WTC11 (cell line): ENCODE measurements at regions not wholly inside any gene's neighbourhood (a gene's known extent, or its start where the extent isn't known, plus 50 kb on each side); places are given as distances from the start of the nearest gene placed in this dataset.

ENCODE experiments used
- ATAC-seq: fragments of 200-7000 bp; cut with Tn5 transposase; 2 replicates; pipeline ENCODE4 v1.10.0; 2021; ENCODE audit warnings: mild to moderate bottlenecking, moderate library complexity
- CTCF ChIA-PET: fragments of 300-600 bp; sonication (Branson Sonifier 250); formaldehyde crosslinking; loops from one replicate; lab custom pipeline; 2021; ENCODE audit warnings: antibody characterized with exemption; lab: Charles Lee
- POLR2A ChIA-PET: fragments of 350-600 bp; sonication (Branson Sonifier 250); formaldehyde crosslinking; loops from one replicate; lab custom pipeline; 2021; ENCODE audit warnings: antibody characterized with exemption; lab: Charles Lee
- DNase-seq: peaks from one replicate; pipeline ENCODE4 v3.0.0; 2021; ENCODE audit warnings: low spot score
- H3K27ac Mint-ChIP-seq: 2 replicates; pipeline ENCODE4 v1.8.0; 2021; ENCODE audit warnings: mixed read lengths
- H3K27me3 Mint-ChIP-seq: 2 replicates; pipeline ENCODE4 v1.8.0; 2021; ENCODE audit warnings: low read depth, mild to moderate bottlenecking, moderate library complexity, mixed read lengths
- H3K36me3 Mint-ChIP-seq: 2 replicates; pipeline ENCODE4 v1.8.0; 2021; ENCODE audit warnings: mixed read lengths
- H3K4me1 Mint-ChIP-seq: 2 replicates; pipeline ENCODE4 v1.8.0; 2022; ENCODE audit warnings: mixed read lengths
- H3K4me3 Mint-ChIP-seq: 2 replicates; pipeline ENCODE4 v1.8.0; 2021; ENCODE audit warnings: mild to moderate bottlenecking, moderate library complexity, mixed read lengths
- H3K9me3 Mint-ChIP-seq: 2 replicates; pipeline ENCODE4 v1.8.0; 2021; ENCODE audit warnings: mixed read lengths
- CBFB ChIP-seq: sonication (generic); formaldehyde crosslinking; IDR thresholded peaks from 2 replicates; pipeline ENCODE4 v1.8.1; 2022; ENCODE audit warnings: mild to moderate bottlenecking, low read depth, missing genetic modification reagents
- ELF4 ChIP-seq: sonication (generic); formaldehyde crosslinking; IDR thresholded peaks from 2 replicates; pipeline ENCODE4 v1.8.1; 2022; ENCODE audit warnings: low read depth, mild to moderate bottlenecking, moderate library complexity, missing genetic modification reagents
- EMX1 ChIP-seq: fragments of 250-450 bp; sonication (Bioruptor Pico); IDR thresholded peaks from 2 replicates; pipeline ENCODE4 v1.8.0; 2021; ENCODE audit warnings: mild to moderate bottlenecking
- ETV6 ChIP-seq: sonication (generic); formaldehyde crosslinking; IDR thresholded peaks from 2 replicates; pipeline ENCODE4 v1.8.1; 2022; ENCODE audit warnings: mild to moderate bottlenecking, missing genetic modification reagents
- FOXJ3 ChIP-seq: sonication (generic); formaldehyde crosslinking; IDR thresholded peaks from 2 replicates; pipeline ENCODE4 v1.9.0; 2021; ENCODE audit warnings: missing genetic modification reagents, mild to moderate bottlenecking, borderline replicate concordance
- GRHL2 ChIP-seq: fragments of 250-450 bp; sonication (Bioruptor Pico); IDR thresholded peaks from 2 replicates; pipeline ENCODE4 v1.8.0; 2022; ENCODE audit warnings: mild to moderate bottlenecking, moderate library complexity; ENCODE audit not compliant: insufficient replicate concordance, severe bottlenecking
- IRF2 ChIP-seq: sonication (generic); formaldehyde crosslinking; IDR thresholded peaks from 2 replicates; pipeline ENCODE4 v1.8.0; 2022; ENCODE audit warnings: low read depth, missing genetic modification reagents, borderline replicate concordance
- NFE2L1 ChIP-seq: sonication (generic); formaldehyde crosslinking; IDR thresholded peaks from 2 replicates; pipeline ENCODE4 v1.8.1; 2023; ENCODE audit warnings: missing genetic modification reagents
- RORB ChIP-seq: fragments of 250-450 bp; sonication (Bioruptor Pico); IDR thresholded peaks from 2 replicates; pipeline ENCODE4 v1.9.0; 2021; ENCODE audit warnings: mild to moderate bottlenecking
- TCF7 ChIP-seq: sonication (generic); formaldehyde crosslinking; IDR thresholded peaks from 2 replicates; pipeline ENCODE4 v1.8.0; 2022; ENCODE audit warnings: mild to moderate bottlenecking, low read depth, missing genetic modification reagents, moderate library complexity
- ZNF232 ChIP-seq: sonication (generic); formaldehyde crosslinking; IDR thresholded peaks from 2 replicates; pipeline ENCODE4 v1.8.0; 2022; ENCODE audit warnings: mild to moderate bottlenecking, missing genetic modification reagents
- ZNF263 ChIP-seq: sonication (generic); formaldehyde crosslinking; IDR thresholded peaks from 2 replicates; pipeline ENCODE4 v1.8.1; 2022; ENCODE audit warnings: low read depth, mild to moderate bottlenecking, moderate library complexity, missing genetic modification reagents
- ZNF396 ChIP-seq: fragments of 250-450 bp; sonication (Bioruptor Pico); IDR thresholded peaks from 2 replicates; pipeline ENCODE4 v1.8.0; 2021; ENCODE audit warnings: mild to moderate bottlenecking, moderate library complexity, borderline replicate concordance
- ZNF423 ChIP-seq: fragments of 250-450 bp; sonication (Bioruptor Pico); IDR thresholded peaks from 2 replicates; pipeline ENCODE4 v2.1.2; 2022; ENCODE audit warnings: mild to moderate bottlenecking, moderate library complexity
- TF ChIP-seq, protein P1 (sequence below): sonication (generic); formaldehyde crosslinking; IDR thresholded peaks from 2 replicates; pipeline ENCODE4 v1.8.1; 2023; ENCODE audit warnings: mild to moderate bottlenecking, missing genetic modification reagents, moderate library complexity
- TF ChIP-seq, protein P2 (sequence below): fragments of 250-450 bp; sonication (Bioruptor Pico); IDR thresholded peaks from 2 replicates; pipeline ENCODE4 v2.1.2; 2022; ENCODE audit warnings: mild to moderate bottlenecking, moderate library complexity
- TF ChIP-seq, protein P3 (sequence below): sonication (generic); formaldehyde crosslinking; IDR thresholded peaks from 2 replicates; pipeline ENCODE4 v1.8.1; 2022; ENCODE audit warnings: low read depth, missing genetic modification reagents, borderline replicate concordance
- TF ChIP-seq, protein P4 (sequence below): sonication (generic); formaldehyde crosslinking; IDR thresholded peaks from 2 replicates; pipeline ENCODE4 v1.8.1; 2023; ENCODE audit warnings: mild to moderate bottlenecking, missing genetic modification reagents, borderline replicate concordance
- TF ChIP-seq, protein P5 (sequence below): fragments of 250-450 bp; sonication (Bioruptor Pico); conservative IDR thresholded peaks from 2 replicates; pipeline ENCODE4 v1.9.0; 2021; ENCODE audit warnings: mild to moderate bottlenecking
- TF ChIP-seq, protein P6 (sequence below): sonication (generic); formaldehyde crosslinking; IDR thresholded peaks from 2 replicates; pipeline ENCODE4 v1.8.0; 2022; ENCODE audit warnings: mild to moderate bottlenecking, missing genetic modification reagents
- TF ChIP-seq, protein P7 (sequence below): sonication (generic); formaldehyde crosslinking; IDR thresholded peaks from 2 replicates; pipeline ENCODE4 v1.8.0; 2022; ENCODE audit warnings: mild to moderate bottlenecking, missing genetic modification reagents

DNA sequence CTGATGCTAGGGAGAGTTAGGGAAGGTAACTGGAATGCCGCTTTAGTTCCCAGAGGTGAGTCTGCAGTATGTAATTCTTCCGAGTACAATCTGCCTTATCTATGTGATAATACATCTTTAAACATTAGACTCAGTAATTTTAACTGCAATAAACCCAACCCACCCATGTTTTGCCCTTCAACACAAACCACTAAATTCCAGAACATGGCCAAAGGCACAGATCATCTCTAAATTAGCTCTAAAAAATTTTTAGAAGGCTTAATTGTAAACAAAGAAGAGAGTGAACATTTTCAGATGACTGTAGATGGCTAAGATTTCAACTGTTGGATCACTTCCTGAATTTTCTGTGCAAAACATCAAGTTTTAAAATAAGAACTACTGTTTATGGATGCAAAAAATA, 488.7 kb upstream of the ID2 start:
- Mint-ChIP-seq H3K9me3 (no peaks in the 10 kb centered on the region), H3K27me3 (no peaks in the 10 kb centered on the region; the same call in 1 of the 2 replicates), H3K4me3 (no peak overlapping the region), H3K36me3 (no peaks in the 10 kb centered on the region), H3K4me1 (peaks cover 55% of the 10 kb centered on the region), H3K27ac (peak overlapping the region; percentile 50)
- DNase-seq (no peak), ATAC-seq (no peak)
- POLR2A ChIA-PET: no interaction called here
- CTCF ChIA-PET: interaction anchor here (0.9 kb wide), 1 partner anchor 92 kb away, joined by 3 read pairs; no protein-coding TSS in a partner anchor
- TF ChIP-seq ZNF423 (no peak), ZNF396 (no peak), CBFB (CRISPR knock-in tag) (no peak)
- TF ChIP-seq, protein P1, sequence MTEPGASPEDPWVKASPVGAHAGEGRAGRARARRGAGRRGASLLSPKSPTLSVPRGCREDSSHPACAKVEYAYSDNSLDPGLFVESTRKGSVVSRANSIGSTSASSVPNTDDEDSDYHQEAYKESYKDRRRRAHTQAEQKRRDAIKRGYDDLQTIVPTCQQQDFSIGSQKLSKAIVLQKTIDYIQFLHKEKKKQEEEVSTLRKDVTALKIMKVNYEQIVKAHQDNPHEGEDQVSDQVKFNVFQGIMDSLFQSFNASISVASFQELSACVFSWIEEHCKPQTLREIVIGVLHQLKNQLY: no peak
- TF ChIP-seq, protein P2, sequence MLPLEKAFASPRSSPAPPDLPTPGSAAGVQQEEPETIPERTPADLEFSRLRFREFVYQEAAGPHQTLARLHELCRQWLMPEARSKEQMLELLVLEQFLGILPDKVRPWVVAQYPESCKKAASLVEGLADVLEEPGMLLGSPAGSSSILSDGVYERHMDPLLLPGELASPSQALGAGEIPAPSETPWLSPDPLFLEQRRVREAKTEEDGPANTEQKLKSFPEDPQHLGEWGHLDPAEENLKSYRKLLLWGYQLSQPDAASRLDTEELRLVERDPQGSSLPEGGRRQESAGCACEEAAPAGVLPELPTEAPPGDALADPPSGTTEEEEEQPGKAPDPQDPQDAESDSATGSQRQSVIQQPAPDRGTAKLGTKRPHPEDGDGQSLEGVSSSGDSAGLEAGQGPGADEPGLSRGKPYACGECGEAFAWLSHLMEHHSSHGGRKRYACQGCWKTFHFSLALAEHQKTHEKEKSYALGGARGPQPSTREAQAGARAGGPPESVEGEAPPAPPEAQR (CRISPR knock-in tag): no peak

DNA sequence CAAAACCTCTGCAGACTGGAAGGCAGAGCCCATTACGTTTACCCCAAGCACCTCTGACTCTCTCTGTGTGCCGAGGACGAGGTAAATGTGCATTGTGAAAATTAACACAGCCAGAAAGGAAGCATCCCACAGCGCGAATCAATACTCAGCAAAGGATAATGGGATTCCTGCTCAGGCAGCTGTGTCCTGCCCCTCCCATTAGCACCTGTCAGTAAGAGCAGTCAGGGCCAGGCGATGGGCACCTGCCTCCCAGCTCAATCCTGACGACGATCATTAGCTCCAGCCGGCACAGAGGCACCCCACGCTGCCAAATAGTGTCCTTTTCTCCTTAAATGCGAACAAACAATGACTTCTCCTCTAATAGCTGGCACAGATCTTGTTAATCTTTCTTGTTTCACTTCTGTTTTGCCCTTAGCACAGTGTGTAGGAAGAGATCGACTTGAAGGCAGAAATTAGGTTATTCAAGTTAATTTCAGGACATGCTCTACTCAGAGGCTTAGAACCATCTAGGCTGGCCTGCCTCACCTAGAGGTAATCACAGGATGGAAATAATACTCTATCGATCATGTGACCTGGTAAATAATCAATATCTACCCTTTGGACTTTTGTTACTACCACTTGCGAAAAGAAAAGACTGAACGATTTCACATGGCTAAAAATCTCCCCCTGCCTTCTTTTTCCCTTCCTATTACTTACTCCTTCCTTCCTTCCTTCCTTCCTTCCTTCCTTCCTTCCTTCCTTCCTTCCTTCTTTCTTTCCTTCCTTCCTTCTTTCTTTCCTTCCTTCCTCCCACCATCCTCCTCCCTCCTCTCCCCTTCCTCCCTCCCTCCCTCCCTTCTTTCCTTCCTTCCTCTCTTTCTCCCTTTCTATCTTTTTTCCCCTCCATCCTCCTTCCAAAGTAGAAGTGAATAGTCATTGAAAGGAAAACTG, 487.9 kb upstream of the ID2 start:
- peak; percentile 64 for DNase-seq
- H3K27me3 Mint-ChIP-seq: no peaks in the 10 kb centered on the region; the same call in 1 of the 2 replicates
- peak; percentile 97 for ATAC-seq
- ChIA-PET POLR2A (no interaction called here), CTCF (interaction anchor here (0.9 kb wide), 1 partner anchor 91 kb away, joined by 3 read pairs; no protein-coding TSS in a partner anchor)
- H3K27ac Mint-ChIP-seq: peak overlapping the region; percentile 50
- peaks cover 55% of the 10 kb centered on the region for H3K4me1 Mint-ChIP-seq
- no peaks in the 10 kb centered on the region for H3K36me3 Mint-ChIP-seq
- no peaks in the 10 kb centered on the region for H3K9me3 Mint-ChIP-seq
- H3K4me3 Mint-ChIP-seq: no peak overlapping the region
- TF ChIP-seq, protein P3, sequence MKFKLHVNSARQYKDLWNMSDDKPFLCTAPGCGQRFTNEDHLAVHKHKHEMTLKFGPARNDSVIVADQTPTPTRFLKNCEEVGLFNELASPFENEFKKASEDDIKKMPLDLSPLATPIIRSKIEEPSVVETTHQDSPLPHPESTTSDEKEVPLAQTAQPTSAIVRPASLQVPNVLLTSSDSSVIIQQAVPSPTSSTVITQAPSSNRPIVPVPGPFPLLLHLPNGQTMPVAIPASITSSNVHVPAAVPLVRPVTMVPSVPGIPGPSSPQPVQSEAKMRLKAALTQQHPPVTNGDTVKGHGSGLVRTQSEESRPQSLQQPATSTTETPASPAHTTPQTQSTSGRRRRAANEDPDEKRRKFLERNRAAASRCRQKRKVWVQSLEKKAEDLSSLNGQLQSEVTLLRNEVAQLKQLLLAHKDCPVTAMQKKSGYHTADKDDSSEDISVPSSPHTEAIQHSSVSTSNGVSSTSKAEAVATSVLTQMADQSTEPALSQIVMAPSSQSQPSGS (CRISPR knock-in tag): no peak
- TF ChIP-seq IRF2 (CRISPR knock-in tag) (no peak), FOXJ3 (no peak), ZNF232 (CRISPR knock-in tag) (0 out of 2 replicates have a peak, but pooled peaks have one; percentile 16), ELF4 (CRISPR knock-in tag) (no peak), NFE2L1 (peak; percentile 17; the same call in 1 of the 2 replicates), RORB (no peak), TCF7 (CRISPR knock-in tag) (no peak), ZNF263 (CRISPR knock-in tag) (no peak), EMX1 (CRISPR knock-in tag) (no peak), GRHL2 (CRISPR knock-in tag) (no peak), ETV6 (CRISPR knock-in tag) (peak; percentile 96)
- TF ChIP-seq, protein P4, sequence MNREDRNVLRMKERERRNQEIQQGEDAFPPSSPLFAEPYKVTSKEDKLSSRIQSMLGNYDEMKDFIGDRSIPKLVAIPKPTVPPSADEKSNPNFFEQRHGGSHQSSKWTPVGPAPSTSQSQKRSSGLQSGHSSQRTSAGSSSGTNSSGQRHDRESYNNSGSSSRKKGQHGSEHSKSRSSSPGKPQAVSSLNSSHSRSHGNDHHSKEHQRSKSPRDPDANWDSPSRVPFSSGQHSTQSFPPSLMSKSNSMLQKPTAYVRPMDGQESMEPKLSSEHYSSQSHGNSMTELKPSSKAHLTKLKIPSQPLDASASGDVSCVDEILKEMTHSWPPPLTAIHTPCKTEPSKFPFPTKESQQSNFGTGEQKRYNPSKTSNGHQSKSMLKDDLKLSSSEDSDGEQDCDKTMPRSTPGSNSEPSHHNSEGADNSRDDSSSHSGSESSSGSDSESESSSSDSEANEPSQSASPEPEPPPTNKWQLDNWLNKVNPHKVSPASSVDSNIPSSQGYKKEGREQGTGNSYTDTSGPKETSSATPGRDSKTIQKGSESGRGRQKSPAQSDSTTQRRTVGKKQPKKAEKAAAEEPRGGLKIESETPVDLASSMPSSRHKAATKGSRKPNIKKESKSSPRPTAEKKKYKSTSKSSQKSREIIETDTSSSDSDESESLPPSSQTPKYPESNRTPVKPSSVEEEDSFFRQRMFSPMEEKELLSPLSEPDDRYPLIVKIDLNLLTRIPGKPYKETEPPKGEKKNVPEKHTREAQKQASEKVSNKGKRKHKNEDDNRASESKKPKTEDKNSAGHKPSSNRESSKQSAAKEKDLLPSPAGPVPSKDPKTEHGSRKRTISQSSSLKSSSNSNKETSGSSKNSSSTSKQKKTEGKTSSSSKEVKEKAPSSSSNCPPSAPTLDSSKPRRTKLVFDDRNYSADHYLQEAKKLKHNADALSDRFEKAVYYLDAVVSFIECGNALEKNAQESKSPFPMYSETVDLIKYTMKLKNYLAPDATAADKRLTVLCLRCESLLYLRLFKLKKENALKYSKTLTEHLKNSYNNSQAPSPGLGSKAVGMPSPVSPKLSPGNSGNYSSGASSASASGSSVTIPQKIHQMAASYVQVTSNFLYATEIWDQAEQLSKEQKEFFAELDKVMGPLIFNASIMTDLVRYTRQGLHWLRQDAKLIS (CRISPR knock-in tag): 0 out of 2 replicates have a peak, but pooled peaks have one; percentile 67
- TF ChIP-seq, protein P5, sequence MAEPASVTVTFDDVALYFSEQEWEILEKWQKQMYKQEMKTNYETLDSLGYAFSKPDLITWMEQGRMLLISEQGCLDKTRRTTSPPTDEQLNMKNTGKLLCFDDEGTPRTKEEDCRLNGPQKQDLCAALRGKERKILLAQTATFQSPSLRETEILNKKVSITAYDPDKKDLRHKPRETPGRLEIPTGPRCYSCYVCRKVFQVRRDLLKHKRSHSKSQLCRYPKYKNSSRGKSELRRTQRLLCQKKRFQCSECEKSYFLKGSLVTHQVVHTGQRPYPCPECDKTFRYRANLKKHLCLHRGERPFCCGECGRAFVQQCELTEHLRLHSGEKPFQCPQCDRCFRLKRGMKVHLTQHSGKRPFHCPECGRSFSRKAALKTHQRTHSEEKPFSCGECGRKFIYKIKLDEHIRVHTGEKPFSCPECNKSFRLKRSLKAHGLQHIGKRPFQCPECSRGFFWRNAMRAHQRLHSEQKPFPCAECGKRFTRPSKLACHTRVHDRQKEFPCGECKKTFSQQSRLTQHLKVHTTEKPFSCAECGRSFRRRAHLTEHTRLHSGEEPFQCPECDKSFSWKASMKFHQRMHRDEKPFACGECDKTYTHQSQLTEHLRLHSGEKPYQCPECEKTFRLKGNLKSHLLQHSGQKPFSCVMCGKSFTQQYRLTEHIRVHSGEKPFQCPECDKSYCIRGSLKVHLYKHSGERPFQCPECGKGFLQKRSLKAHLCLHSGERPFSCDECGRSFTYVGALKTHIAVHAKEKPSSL (CRISPR knock-in tag): no peak
- TF ChIP-seq, protein P6, sequence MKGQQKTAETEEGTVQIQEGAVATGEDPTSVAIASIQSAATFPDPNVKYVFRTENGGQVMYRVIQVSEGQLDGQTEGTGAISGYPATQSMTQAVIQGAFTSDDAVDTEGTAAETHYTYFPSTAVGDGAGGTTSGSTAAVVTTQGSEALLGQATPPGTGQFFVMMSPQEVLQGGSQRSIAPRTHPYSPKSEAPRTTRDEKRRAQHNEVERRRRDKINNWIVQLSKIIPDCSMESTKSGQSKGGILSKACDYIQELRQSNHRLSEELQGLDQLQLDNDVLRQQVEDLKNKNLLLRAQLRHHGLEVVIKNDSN: no peak
- TF ChIP-seq, protein P7, sequence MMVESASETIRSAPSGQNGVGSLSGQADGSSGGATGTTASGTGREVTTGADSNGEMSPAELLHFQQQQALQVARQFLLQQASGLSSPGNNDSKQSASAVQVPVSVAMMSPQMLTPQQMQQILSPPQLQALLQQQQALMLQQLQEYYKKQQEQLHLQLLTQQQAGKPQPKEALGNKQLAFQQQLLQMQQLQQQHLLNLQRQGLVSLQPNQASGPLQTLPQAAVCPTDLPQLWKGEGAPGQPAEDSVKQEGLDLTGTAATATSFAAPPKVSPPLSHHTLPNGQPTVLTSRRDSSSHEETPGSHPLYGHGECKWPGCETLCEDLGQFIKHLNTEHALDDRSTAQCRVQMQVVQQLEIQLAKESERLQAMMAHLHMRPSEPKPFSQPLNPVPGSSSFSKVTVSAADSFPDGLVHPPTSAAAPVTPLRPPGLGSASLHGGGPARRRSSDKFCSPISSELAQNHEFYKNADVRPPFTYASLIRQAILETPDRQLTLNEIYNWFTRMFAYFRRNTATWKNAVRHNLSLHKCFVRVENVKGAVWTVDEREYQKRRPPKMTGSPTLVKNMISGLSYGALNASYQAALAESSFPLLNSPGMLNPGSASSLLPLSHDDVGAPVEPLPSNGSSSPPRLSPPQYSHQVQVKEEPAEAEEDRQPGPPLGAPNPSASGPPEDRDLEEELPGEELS (CRISPR knock-in tag): peak; percentile 95
